ENCODE measurements at regions not wholly inside any gene's neighbourhood (a gene's known extent, or its start where the extent isn't known, plus 50 kb on each side); places are given as distances from the start of the nearest gene placed in this dataset.

GRCh38 chr5:125263356-125263755, 516.9 kb upstream of the ZNF608 start:
- H3K4me3 ChIP-seq (ENCODE audit: low read depth, low read length): no peak overlapping the region
- no TSS peak for BruUV-seq (replicated peaks)
- Mint-ChIP-seq H3K36me3 (ENCODE audit: insufficient read depth, unreplicated experiment) (no peaks in the 10 kb centered on the region), H3K4me1 (ENCODE audit: low read depth, unreplicated experiment) (peaks cover 4% of the 10 kb centered on the region), H3K27ac (ENCODE audit: unreplicated experiment) (no peak overlapping the region), H3K27me3 (ENCODE audit: insufficient read depth, unreplicated experiment) (no peaks in the 10 kb centered on the region), H3K9me3 (ENCODE audit: unreplicated experiment) (peaks cover 14% of the 10 kb centered on the region), H3K4me3 (ENCODE audit: unreplicated experiment) (no peak overlapping the region)
- ChIA-PET POLR2A (no interaction called here), CTCF (no interaction called here)
- no peaks in the 10 kb centered on the region for H3K27me3 ChIP-seq (replicated peaks; ENCODE audit: control insufficient read depth, insufficient read depth, low read length)
- DNase-seq: no peak
- peaks cover 5% of the 10 kb centered on the region; the same call in 1 of the 2 replicates for H3K4me1 ChIP-seq
- no peak for TF ChIP-seq CTCF (IDR thresholded peaks at IDR 0.05; ENCODE audit: insufficient read depth in 1 of 2, low read depth in 1 of 2, low read length in 1 of 2, severe bottlenecking in 1 of 2, unreplicated experiment in 1 of 2)
- H3K9me3 ChIP-seq: peaks cover 8% of the 10 kb centered on the region
- intact Hi-C loops (cut with micrococcal nuclease; ENCODE audit: unreplicated experiment): no loop called here
- no peaks in the 10 kb centered on the region for H3K36me3 ChIP-seq (ENCODE audit: control insufficient read depth, insufficient read depth, low read length)

GRCh38 chr5:125266106-125266505, 519.7 kb upstream of the ZNF608 start:
- Histone ChIP-seq H3K27me3 (replicated peaks; ENCODE audit: control insufficient read depth, insufficient read depth, low read length) (no peaks in the 10 kb centered on the region), H3K4me1 (peaks cover 7% of the 10 kb centered on the region), H3K36me3 (ENCODE audit: control insufficient read depth, insufficient read depth, low read length) (no peaks in the 10 kb centered on the region), H3K4me3 (ENCODE audit: low read depth, low read length) (no peak overlapping the region), H3K9me3 (peaks cover 8% of the 10 kb centered on the region)
- H3K4me1 Mint-ChIP-seq (ENCODE audit: low read depth, unreplicated experiment): no peaks in the 10 kb centered on the region
- TF ChIP-seq CTCF (IDR thresholded peaks at IDR 0.05; ENCODE audit: insufficient read depth in 1 of 2, low read depth in 1 of 2, low read length in 1 of 2, severe bottlenecking in 1 of 2, unreplicated experiment in 1 of 2): no peak
- BruUV-seq (replicated peaks): no TSS peak
- peaks cover 14% of the 10 kb centered on the region for H3K9me3 Mint-ChIP-seq (ENCODE audit: unreplicated experiment)
- no peak for DNase-seq
- no peaks in the 10 kb centered on the region for H3K36me3 Mint-ChIP-seq (ENCODE audit: insufficient read depth, unreplicated experiment)
- H3K27ac Mint-ChIP-seq (ENCODE audit: unreplicated experiment): no peak overlapping the region
- H3K27me3 Mint-ChIP-seq (ENCODE audit: insufficient read depth, unreplicated experiment): no peaks in the 10 kb centered on the region
- CTCF ChIA-PET: no interaction called here
- intact Hi-C loops (cut with micrococcal nuclease; ENCODE audit: unreplicated experiment): no loop called here
- POLR2A ChIA-PET: no interaction called here
- H3K4me3 Mint-ChIP-seq (ENCODE audit: unreplicated experiment): no peak overlapping the region

GRCh38 chr5:125267636-125268248, 521.3 kb upstream of the ZNF608 start:
- ChIA-PET POLR2A (no interaction called here), CTCF (no interaction called here)
- no peaks in the 10 kb centered on the region for H3K36me3 Mint-ChIP-seq (ENCODE audit: insufficient read depth, unreplicated experiment)
- Histone ChIP-seq H3K9me3 (no peaks in the 10 kb centered on the region), H3K27me3 (replicated peaks; ENCODE audit: control insufficient read depth, insufficient read depth, low read length) (no peaks in the 10 kb centered on the region), H3K36me3 (ENCODE audit: control insufficient read depth, insufficient read depth, low read length) (no peaks in the 10 kb centered on the region), H3K4me3 (ENCODE audit: low read depth, low read length) (no peak overlapping the region), H3K4me1 (peaks cover 7% of the 10 kb centered on the region)
- H3K27ac Mint-ChIP-seq (ENCODE audit: unreplicated experiment): no peak overlapping the region
- no peak for DNase-seq
- no TSS peak for BruUV-seq (replicated peaks)
- TF ChIP-seq CTCF (IDR thresholded peaks at IDR 0.05; ENCODE audit: insufficient read depth in 1 of 2, low read depth in 1 of 2, low read length in 1 of 2, severe bottlenecking in 1 of 2, unreplicated experiment in 1 of 2): no peak
- no peaks in the 10 kb centered on the region for H3K27me3 Mint-ChIP-seq (ENCODE audit: insufficient read depth, unreplicated experiment)
- no peaks in the 10 kb centered on the region for H3K4me1 Mint-ChIP-seq (ENCODE audit: low read depth, unreplicated experiment)
- intact Hi-C loops (cut with micrococcal nuclease; ENCODE audit: unreplicated experiment): no loop called here
- H3K9me3 Mint-ChIP-seq (ENCODE audit: unreplicated experiment): peaks cover 14% of the 10 kb centered on the region
- no peak overlapping the region for H3K4me3 Mint-ChIP-seq (ENCODE audit: unreplicated experiment)
